K562 (cell line): ENCODE measurements at regions not wholly inside any gene's neighbourhood (a gene's known extent, or its start where the extent isn't known, plus 50 kb on each side); places are given as distances from the start of the nearest gene placed in this dataset.

Source experiments
- ATAC-seq: fragments of 200-7000 bp; cut with Tn5 transposase; 3 replicates; pipeline ENCODE4 v1.9.1; 2020; ENCODE audit warnings: moderate library complexity
- BruUV-seq: library from RNA; stranded (reverse); fragments of 400-500 nt; replicated peaks from 2 replicates; lab custom pipeline; 2021; lab: Mats Ljungman, UMichigan
- CTCF ChIA-PET: fragments of 300-600 bp; formaldehyde crosslinking; extraction: SDS; loops from one replicate; lab custom pipeline; 2021; ENCODE audit warnings: low intra/inter-chr PET ratio; lab: Yijun Ruan, JAX
- POLR2A ChIA-PET: fragments of 300-600, 350-650 bp; sonication (Branson Sonifier 250); formaldehyde crosslinking; extraction: SDS; loops from one replicate; lab custom pipeline; 2021; ENCODE audit warnings: antibody characterized with exemption, inconsistent platforms; lab: Yijun Ruan, JAX
- DNase-seq, 4 experiments: peaks; one replicate each; pipeline versions ENCODE4 v3.0.0 to v3.0.0-alpha.2; 2011 to 2018; ENCODE audit warnings: low spot score in 3 of 4, mixed read lengths in 3 of 4; ENCODE audit errors: extremely low read depth in 1 of 4
- FAIRE-seq: peaks from 2 replicates; lab custom pipeline; 2011; peaks lifted over from hg19 to GRCh38; lab: Jason Lieb, UNC
- H2AFZ ChIP-seq: 2 replicates; pipeline ENCODE4 v1.6.0; 2011; ENCODE audit warnings: low read depth, low read length, control low read depth, inconsistent platforms
- H3K27ac ChIP-seq: fragments of 200-600 bp; 3 replicates; pipeline ENCODE4 v1.8.0; 2011; ENCODE audit warnings: low read depth, mild to moderate bottlenecking, control low read depth, inconsistent platforms, low read length, moderate library complexity, mixed read lengths; ENCODE audit errors: extremely low read depth
- H3K27me3 ChIP-seq, 2 experiments: fragments of 300-600 bp in 1 of 2; 2 replicates in 1 of 2; 3 replicates in 1 of 2; pipeline versions ENCODE4 v1.6.0 to v1.8.0; 2011; ENCODE audit warnings: inconsistent platforms in 2 of 2, low read length in 2 of 2, mild to moderate bottlenecking in 1 of 2, mixed read lengths in 1 of 2, moderate library complexity in 1 of 2; ENCODE audit not compliant: control insufficient read depth in 2 of 2, insufficient read depth in 2 of 2
- H3K36me3 ChIP-seq: fragments of 300-600 bp; 3 replicates; pipeline ENCODE4 v1.8.0; 2011; ENCODE audit warnings: mild to moderate bottlenecking, low read length, inconsistent platforms; ENCODE audit not compliant: control insufficient read depth, insufficient read depth
- H3K4me1 ChIP-seq, 2 experiments: fragments of 200-600 bp in 1 of 2; replicated peaks in 1 of 2; 2 replicates in 1 of 2; 3 replicates in 1 of 2; pipeline versions ENCODE4 v1.5.1 to v1.8.0; 2011; ENCODE audit warnings: inconsistent platforms in 2 of 2, low read length in 2 of 2, mild to moderate bottlenecking in 1 of 2, mixed read lengths in 1 of 2, moderate library complexity in 1 of 2; ENCODE audit not compliant: control insufficient read depth in 2 of 2, insufficient read depth in 2 of 2
- H3K4me2 ChIP-seq: 2 replicates; pipeline ENCODE4 v1.6.1; 2011; ENCODE audit warnings: low read length, control low read depth, inconsistent platforms, mixed read lengths; ENCODE audit not compliant: insufficient read depth
- H3K4me3 ChIP-seq: fragments of 200-600 bp; sonication (generic), shearing (Covaris generic); 2 replicates; pipeline ENCODE4 v1.5.1; 2016; ENCODE audit warnings: control low read depth, inconsistent platforms
- H3K79me2 ChIP-seq: fragments of 200-600 bp; 3 replicates; pipeline ENCODE4 v1.8.0; 2011; ENCODE audit warnings: low read length, inconsistent platforms; ENCODE audit not compliant: control insufficient read depth, insufficient read depth
- H3K9ac ChIP-seq, 2 experiments: 2 replicates each; pipeline versions ENCODE4 v1.6.0 to v1.6.1; 2011; ENCODE audit warnings: low read depth in 2 of 2, low read length in 2 of 2, control low read depth in 1 of 2, inconsistent platforms in 1 of 2, mild to moderate bottlenecking in 1 of 2, mixed read lengths in 1 of 2; ENCODE audit not compliant: insufficient read depth in 1 of 2
- H3K9me1 ChIP-seq: one replicate; pipeline ENCODE4 v1.6.0; 2011; ENCODE audit warnings: inconsistent platforms, mild to moderate bottlenecking, low read length, moderate library complexity; ENCODE audit not compliant: control insufficient read depth, insufficient read depth
- H3K9me3 ChIP-seq: replicated peaks from 2 replicates; pipeline ENCODE4 v1.5.1; 2011; ENCODE audit warnings: low read depth, low read length, inconsistent platforms; ENCODE audit not compliant: control insufficient read depth, insufficient read depth
- H4K20me1 ChIP-seq: replicated peaks from 2 replicates; pipeline ENCODE4 v1.6.1; 2011; ENCODE audit warnings: low read length, inconsistent platforms, mixed read lengths; ENCODE audit not compliant: control insufficient read depth, insufficient read depth
- CTCF ChIP-seq, 3 experiments: IDR thresholded peaks in 2 of 3; conservative IDR thresholded peaks in 1 of 3; 2 replicates each; pipeline ENCODE4 v1.5.1; 2011 to 2012; ENCODE audit warnings: low read length in 3 of 3, mild to moderate bottlenecking in 3 of 3, control low read depth in 2 of 3, improper control_type of control experiment in 1 of 3, inconsistent platforms in 1 of 3, low read depth in 1 of 3, mixed read lengths in 1 of 3, moderate library complexity in 1 of 3; ENCODE audit not compliant: insufficient read depth in 2 of 3
- L3MBTL2 ChIP-seq: fragments of 450-650 bp; IDR thresholded peaks from 2 replicates; pipeline ENCODE4 v1.6.1; 2016; ENCODE audit warnings: mild to moderate bottlenecking, moderate library complexity
- MBD2 ChIP-seq: sonication (generic); IDR thresholded peaks from 2 replicates; pipeline ENCODE4 v1.6.1; 2016; ENCODE audit warnings: low read depth, borderline replicate concordance
- MTF1 ChIP-seq: fragments of 250-450 bp; sonication (Bioruptor Pico); IDR thresholded peaks from 2 replicates; pipeline ENCODE4 v1.9.0; 2021; ENCODE audit warnings: moderate library complexity, mild to moderate bottlenecking, inconsistent platforms, borderline replicate concordance
- RHOXF2B ChIP-seq: fragments of 250-450 bp; sonication (Bioruptor Pico); conservative IDR thresholded peaks from 2 replicates; pipeline ENCODE4 v1.5.1; 2021
- TRIM24 ChIP-seq, 2 experiments: fragments of 450-650 bp; IDR thresholded peaks; 2 replicates each; pipeline ENCODE4 v1.6.1; 2016
- ZNF212 ChIP-seq: fragments of 450-650 bp; formaldehyde crosslinking; IDR thresholded peaks from 2 replicates; pipeline ENCODE4 v1.4.0; 2020; ENCODE audit warnings: mild to moderate bottlenecking
- ZNF589 ChIP-seq: fragments of 200-800 bp; sonication (Bioruptor generic); IDR thresholded peaks from 2 replicates; pipeline ENCODE4 v1.6.1; 2016; ENCODE audit warnings: low read depth, missing genetic modification characterization, missing compliant biosample characterization
- ZNF592 ChIP-seq: fragments of 450-650 bp; IDR thresholded peaks from 2 replicates; pipeline ENCODE4 v1.6.1; 2017; ENCODE audit warnings: antibody characterized with exemption, mild to moderate bottlenecking
- WGBS: fragments of 100-300 bp; shearing (Covaris generic); methylation state at CpG from one replicate; pipeline ENCODE4 v1.1.6; 2016; ENCODE audit warnings: low coverage, mixed read lengths; ENCODE audit not compliant: insufficient coverage; ENCODE audit errors: missing lambda C conversion rate; 5-methylcytosine and 5-hydroxymethylcytosine counted together
- in situ Hi-C: fragments of 300-500 bp; cut with MboI; formaldehyde crosslinking; loops from 4 replicates; pipeline ENCODE4 v1.15.0; 2018; ENCODE audit warnings: inconsistent platforms, mixed read lengths
- intact Hi-C: fragments of 100-400 bp; cut with micrococcal nuclease; formaldehyde crosslinking; loops from 2 replicates; pipeline ENCODE4 v1.14.2; 2022

GRCh38 chr20:11492846-11493245 lies 424.8 kb upstream of the BTBD3 start (continued):
- no peak for TF ChIP-seq RHOXF2B (CRISPR knock-in tag)

GRCh38 chr20:11496380-11496779 lies 421.3 kb upstream of the BTBD3 start:
- CTCF ChIA-PET, result no interaction called here
- H3K79me2 ChIP-seq, result no peaks in the 10 kb centered on the region
- TF ChIP-seq ZNF589 (no peak), ZNF592 (no peak), TRIM24 (IDR thresholded peaks at IDR 0.05) (no peak), CTCF (IDR thresholded peaks at IDR 0.05 in 2 of 3, conservative IDR thresholded peaks at IDR 0.05 in 1 of 3; ENCODE audit: insufficient read depth in 2 of 3, low read depth in 1 of 3, low read length in 3 of 3) (no peak), ZNF212 (no peak), L3MBTL2 (no peak), MBD2 (no peak), MTF1 (CRISPR knock-in tag) (no peak)
- H3K9ac ChIP-seq, result no peak overlapping the region
- H3K4me3 ChIP-seq, result no peak overlapping the region
- H3K27ac ChIP-seq, result no peak overlapping the region
- no TSS peak for BruUV-seq
- no peak for ATAC-seq
- in situ Hi-C loops, result no loop called here
- no peaks in the 10 kb centered on the region for H3K36me3 ChIP-seq
- DNase-seq, result no peak
- H2AFZ ChIP-seq, result no peak overlapping the region
- no peaks in the 10 kb centered on the region for H3K9me3 ChIP-seq
- POLR2A ChIA-PET, result no interaction called here
- 0% methylated on average over 1 of the region's 2 CpGs for WGBS
- no peaks in the 10 kb centered on the region for H3K4me1 ChIP-seq
- no peak for FAIRE-seq
- H3K9me1 ChIP-seq, result no peaks in the 10 kb centered on the region
- no peaks in the 10 kb centered on the region for H3K27me3 ChIP-seq
- no peak overlapping the region for H3K4me2 ChIP-seq
- no peaks in the 10 kb centered on the region for H4K20me1 ChIP-seq
- intact Hi-C loops, result no loop called here
